ENCODE measurements at regions not wholly inside any gene's neighbourhood (a gene's known extent, or its start where the extent isn't known, plus 50 kb on each side); places are given as distances from the start of the nearest gene placed in this dataset.

DNA sequence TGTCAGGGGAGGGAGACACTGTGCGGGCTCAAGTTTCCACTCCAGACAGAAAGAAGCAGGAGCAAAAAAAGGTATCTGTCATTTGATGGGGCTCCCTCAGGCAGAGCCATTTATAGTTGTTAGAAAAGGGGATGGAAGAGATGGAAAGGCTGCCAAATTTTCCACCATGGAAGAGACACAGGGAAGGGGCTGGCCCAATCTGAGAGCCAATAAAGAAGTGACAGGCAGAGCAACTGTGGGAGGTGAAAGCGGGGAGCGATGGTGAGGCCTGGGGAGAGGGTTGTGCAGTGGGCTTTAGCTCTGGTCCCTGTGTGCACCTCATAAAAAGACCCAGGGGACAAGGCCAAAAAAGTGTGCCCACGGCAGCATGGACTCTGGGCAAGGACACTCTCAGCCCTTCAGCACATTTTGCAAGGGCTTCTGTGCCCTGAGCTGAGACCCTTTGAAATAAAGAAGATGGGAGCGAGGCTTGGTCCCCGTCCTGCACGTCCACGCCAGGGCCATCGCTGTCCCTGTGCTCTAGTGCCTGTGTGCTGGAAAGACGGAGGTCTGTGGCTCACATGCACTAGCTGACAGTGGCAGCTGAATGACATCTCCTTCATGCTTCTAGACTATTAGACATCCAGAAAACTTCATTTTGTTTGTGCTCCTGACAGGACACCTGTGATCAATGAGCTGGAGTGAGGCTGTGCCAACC lies 456.7 kb upstream of the HS6ST1 start:
- TF ChIP-seq, protein P1, sequence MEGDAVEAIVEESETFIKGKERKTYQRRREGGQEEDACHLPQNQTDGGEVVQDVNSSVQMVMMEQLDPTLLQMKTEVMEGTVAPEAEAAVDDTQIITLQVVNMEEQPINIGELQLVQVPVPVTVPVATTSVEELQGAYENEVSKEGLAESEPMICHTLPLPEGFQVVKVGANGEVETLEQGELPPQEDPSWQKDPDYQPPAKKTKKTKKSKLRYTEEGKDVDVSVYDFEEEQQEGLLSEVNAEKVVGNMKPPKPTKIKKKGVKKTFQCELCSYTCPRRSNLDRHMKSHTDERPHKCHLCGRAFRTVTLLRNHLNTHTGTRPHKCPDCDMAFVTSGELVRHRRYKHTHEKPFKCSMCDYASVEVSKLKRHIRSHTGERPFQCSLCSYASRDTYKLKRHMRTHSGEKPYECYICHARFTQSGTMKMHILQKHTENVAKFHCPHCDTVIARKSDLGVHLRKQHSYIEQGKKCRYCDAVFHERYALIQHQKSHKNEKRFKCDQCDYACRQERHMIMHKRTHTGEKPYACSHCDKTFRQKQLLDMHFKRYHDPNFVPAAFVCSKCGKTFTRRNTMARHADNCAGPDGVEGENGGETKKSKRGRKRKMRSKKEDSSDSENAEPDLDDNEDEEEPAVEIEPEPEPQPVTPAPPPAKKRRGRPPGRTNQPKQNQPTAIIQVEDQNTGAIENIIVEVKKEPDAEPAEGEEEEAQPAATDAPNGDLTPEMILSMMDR (IDR thresholded peaks at IDR 0.05) = no peak
- no peak for TF ChIP-seq EZH2 (IDR thresholded peaks at IDR 0.05)

All from neural progenitor cell (in vitro differentiated cells).